Mesothelial cell of epicardium (in vitro differentiated cells): ENCODE measurements at regions not wholly inside any gene's neighbourhood (a gene's known extent, or its start where the extent isn't known, plus 50 kb on each side); places are given as distances from the start of the nearest gene placed in this dataset.
A peak's percentile ranks its signal among the peaks of the same experiment; 100 is the strongest.

Experiments
- DNase-seq, 2 experiments: peaks; one replicate each; pipeline ENCODE4 v3.0.0; 2021; ENCODE audit warnings: low spot score in 2 of 2; ENCODE audit not compliant: unreplicated experiment in 2 of 2
- H3K27ac Mint-ChIP-seq: 2 replicates; pipeline ENCODE4 v1.8.0; 2021; ENCODE audit warnings: mixed read lengths
- H3K27me3 Mint-ChIP-seq: 2 replicates; pipeline ENCODE4 v1.8.0; 2021; ENCODE audit warnings: low read depth, mixed read lengths
- H3K36me3 Mint-ChIP-seq: 2 replicates; pipeline ENCODE4 v1.8.0; 2021; ENCODE audit warnings: mixed read lengths
- H3K4me1 Mint-ChIP-seq: 2 replicates; pipeline ENCODE4 v1.8.0; 2021; ENCODE audit warnings: mixed read lengths
- H3K4me3 Mint-ChIP-seq: 2 replicates; pipeline ENCODE4 v1.8.0; 2021; ENCODE audit warnings: mild to moderate bottlenecking, moderate library complexity, mixed read lengths
- H3K9me3 Mint-ChIP-seq: 2 replicates; pipeline ENCODE4 v1.8.0; 2021; ENCODE audit warnings: mixed read lengths
- CTCF ChIP-seq: fragments of 200-600 bp; sonication (generic); IDR thresholded peaks from one replicate; pipeline ENCODE4 v1.5.0; 2021; ENCODE audit warnings: antibody characterized with exemption; ENCODE audit not compliant: unreplicated experiment

- H3K4me1 Mint-ChIP-seq: no peaks in the 10 kb centered on the region
- peaks cover 31% of the 10 kb centered on the region for H3K27me3 Mint-ChIP-seq
- no peaks in the 10 kb centered on the region for H3K36me3 Mint-ChIP-seq
- DNase-seq: no peak
- TF ChIP-seq CTCF: no peak
- peaks cover under 1% of the 10 kb centered on the region for H3K9me3 Mint-ChIP-seq
- H3K27ac Mint-ChIP-seq: no peak overlapping the region
- no peak overlapping the region for H3K4me3 Mint-ChIP-seq
Measured at GRCh38 chr6:44511126-44511525, 123.6 kb downstream of the CDC5L start.

- no peaks in the 10 kb centered on the region for H3K4me1 Mint-ChIP-seq
- no peak overlapping the region for H3K4me3 Mint-ChIP-seq
- no peaks in the 10 kb centered on the region for H3K36me3 Mint-ChIP-seq
- TF ChIP-seq CTCF: no peak
- peak in 1 of 2 experiments; percentile 9 for DNase-seq
- peaks cover 24% of the 10 kb centered on the region for H3K27me3 Mint-ChIP-seq
- H3K27ac Mint-ChIP-seq: no peak overlapping the region
- H3K9me3 Mint-ChIP-seq: peaks cover 18% of the 10 kb centered on the region
Measured at GRCh38 chr6:44512868-44513741, 125.6 kb downstream of the CDC5L start.

- no peaks in the 10 kb centered on the region for H3K4me1 Mint-ChIP-seq
- DNase-seq: peak in 1 of 2 experiments; percentile 7
- H3K27ac Mint-ChIP-seq: no peak overlapping the region
- peaks cover 23% of the 10 kb centered on the region for H3K27me3 Mint-ChIP-seq
- no peaks in the 10 kb centered on the region for H3K36me3 Mint-ChIP-seq
- H3K4me3 Mint-ChIP-seq: no peak overlapping the region
- TF ChIP-seq CTCF: no peak
- H3K9me3 Mint-ChIP-seq: peaks cover 28% of the 10 kb centered on the region
Measured at GRCh38 chr6:44514085-44514484, 126.6 kb downstream of the CDC5L start.

GRCh38 chr6:44514576-44515193 lies 127.2 kb downstream of the CDC5L start:
- peaks cover 2% of the 10 kb centered on the region for H3K36me3 Mint-ChIP-seq
- no peak overlapping the region for H3K27ac Mint-ChIP-seq
- DNase-seq: no peak
- no peak for TF ChIP-seq CTCF
- H3K27me3 Mint-ChIP-seq: peaks cover 20% of the 10 kb centered on the region
- peaks cover 34% of the 10 kb centered on the region for H3K9me3 Mint-ChIP-seq
- no peaks in the 10 kb centered on the region for H3K4me1 Mint-ChIP-seq
- H3K4me3 Mint-ChIP-seq: no peak overlapping the region

- peaks cover 4% of the 10 kb centered on the region for H3K36me3 Mint-ChIP-seq
- TF ChIP-seq CTCF: no peak
- H3K4me3 Mint-ChIP-seq: no peak overlapping the region
- H3K4me1 Mint-ChIP-seq: no peaks in the 10 kb centered on the region
- no peak for DNase-seq
- H3K27me3 Mint-ChIP-seq: peaks cover 8% of the 10 kb centered on the region
- H3K27ac Mint-ChIP-seq: no peak overlapping the region
- H3K9me3 Mint-ChIP-seq: peaks cover 46% of the 10 kb centered on the region
Measured at GRCh38 chr6:44522871-44523270, 135.4 kb downstream of the CDC5L start.
